ENCODE measurements at regions not wholly inside any gene's neighbourhood (a gene's known extent, or its start where the extent isn't known, plus 50 kb on each side); places are given as distances from the start of the nearest gene placed in this dataset.

- POLR2A ChIA-PET (ENCODE audit: low non-redundant PET): no interaction called here
- no peak overlapping the region for H3K4me3 ChIP-seq (ENCODE audit: low read depth, low read length, poor library complexity, severe bottlenecking)
- no peak for DNase-seq (ENCODE audit: low spot score)
- no peak overlapping the region for H3K27ac ChIP-seq (ENCODE audit: low read depth, low read length, poor library complexity, severe bottlenecking)
- CTCF ChIA-PET: no interaction called here
- BruUV-seq (replicated peaks): no TSS peak
- no peaks in the 10 kb centered on the region for H3K9me3 ChIP-seq (ENCODE audit: low read depth, low read length, poor library complexity, severe bottlenecking)
- no peaks in the 10 kb centered on the region for H3K36me3 ChIP-seq (ENCODE audit: insufficient read depth, low read length, poor library complexity, severe bottlenecking)
- no peak for TF ChIP-seq CTCF (conservative IDR thresholded peaks at IDR 0.05; ENCODE audit: low read depth, low read length)
- H3K27me3 ChIP-seq (replicated peaks; ENCODE audit: insufficient read depth, low read depth, low read length, poor library complexity): peaks cover 6% of the 10 kb centered on the region
- no peaks in the 10 kb centered on the region for H3K4me1 ChIP-seq (ENCODE audit: insufficient read depth, low read length, poor library complexity, severe bottlenecking)
- intact Hi-C loops (cut with micrococcal nuclease; ENCODE audit: unreplicated experiment): no loop called here
Observed at GRCh38 chr5:124337996-124338395, 408.4 kb downstream of the ZNF608 start.

GRCh38 chr5:124333298-124333979, 413.0 kb downstream of the ZNF608 start:
- no peak overlapping the region for H3K27ac ChIP-seq (ENCODE audit: low read depth, low read length, poor library complexity, severe bottlenecking)
- H3K36me3 ChIP-seq (ENCODE audit: insufficient read depth, low read length, poor library complexity, severe bottlenecking): no peaks in the 10 kb centered on the region
- intact Hi-C loops (cut with micrococcal nuclease; ENCODE audit: unreplicated experiment): no loop called here
- TF ChIP-seq CTCF (conservative IDR thresholded peaks at IDR 0.05; ENCODE audit: low read depth, low read length) (no peak), EZH2 (IDR thresholded peaks at IDR 0.05; ENCODE audit: borderline replicate concordance, low read depth, low read length, poor library complexity, severe bottlenecking) (no peak)
- CTCF ChIA-PET: no interaction called here
- no peak overlapping the region for H3K4me3 ChIP-seq (ENCODE audit: low read depth, low read length, poor library complexity, severe bottlenecking)
- no peak for DNase-seq (ENCODE audit: low spot score)
- no peaks in the 10 kb centered on the region for H3K9me3 ChIP-seq (ENCODE audit: low read depth, low read length, poor library complexity, severe bottlenecking)
- POLR2A ChIA-PET (ENCODE audit: low non-redundant PET): no interaction called here
- H3K27me3 ChIP-seq (replicated peaks; ENCODE audit: insufficient read depth, low read depth, low read length, poor library complexity): no peaks in the 10 kb centered on the region
- H3K4me1 ChIP-seq (ENCODE audit: insufficient read depth, low read length, poor library complexity, severe bottlenecking): no peaks in the 10 kb centered on the region
- BruUV-seq (replicated peaks): no TSS peak

- Histone ChIP-seq H3K9me3 (ENCODE audit: low read depth, low read length, poor library complexity, severe bottlenecking) (no peaks in the 10 kb centered on the region), H3K4me1 (ENCODE audit: insufficient read depth, low read length, poor library complexity, severe bottlenecking) (no peaks in the 10 kb centered on the region), H3K4me3 (ENCODE audit: low read depth, low read length, poor library complexity, severe bottlenecking) (no peak overlapping the region), H3K27ac (ENCODE audit: low read depth, low read length, poor library complexity, severe bottlenecking) (no peak overlapping the region), H3K27me3 (replicated peaks; ENCODE audit: insufficient read depth, low read depth, low read length, poor library complexity) (no peaks in the 10 kb centered on the region), H3K36me3 (ENCODE audit: insufficient read depth, low read length, poor library complexity, severe bottlenecking) (no peaks in the 10 kb centered on the region)
- DNase-seq (ENCODE audit: low spot score): no peak
- no TSS peak for BruUV-seq (replicated peaks)
- TF ChIP-seq CTCF (conservative IDR thresholded peaks at IDR 0.05; ENCODE audit: low read depth, low read length) (no peak), EZH2 (IDR thresholded peaks at IDR 0.05; ENCODE audit: borderline replicate concordance, low read depth, low read length, poor library complexity, severe bottlenecking) (no peak)
- intact Hi-C loops (cut with micrococcal nuclease; ENCODE audit: unreplicated experiment): no loop called here
- ChIA-PET CTCF (no interaction called here), POLR2A (ENCODE audit: low non-redundant PET) (no interaction called here)
Observed at GRCh38 chr5:124332273-124332672, 414.2 kb downstream of the ZNF608 start.
